PC-3 (cell line): ENCODE measurements at regions not wholly inside any gene's neighbourhood (a gene's known extent, or its start where the extent isn't known, plus 50 kb on each side); places are given as distances from the start of the nearest gene placed in this dataset.

ENCODE experiments used
- ATAC-seq: fragments of 200-7000 bp; cut with Tn5 transposase; 2 replicates; pipeline ENCODE4 v1.9.1; 2020; ENCODE audit warnings: mild to moderate bottlenecking, moderate library complexity
- BruUV-seq: library from RNA; stranded (reverse); fragments of 400-500 nt; replicated peaks from 2 replicates; lab custom pipeline; 2021; lab: Mats Ljungman, UMichigan
- CTCF ChIA-PET: fragments of 300-600 bp; sonication (Branson Sonifier 250); formaldehyde crosslinking; loops from one replicate; lab custom pipeline; 2022; ENCODE audit warnings: antibody characterized with exemption; lab: Charles Lee
- POLR2A ChIA-PET: fragments of 300-600 bp; sonication (Branson Sonifier 250); formaldehyde crosslinking; loops from one replicate; lab custom pipeline; 2022; ENCODE audit warnings: antibody characterized with exemption; ENCODE audit not compliant: unreplicated experiment; lab: Charles Lee
- DNase-seq: peaks from one replicate; pipeline ENCODE4 v3.0.0-alpha.2; 2015
- H2AFZ ChIP-seq: fragments of 300-600 bp; sonication (generic); 2 replicates; pipeline ENCODE4 v1.6.0; 2016; ENCODE audit warnings: antibody characterized with exemption, low read length
- H3F3A ChIP-seq: fragments of 300-600 bp; sonication (generic); one replicate; pipeline ENCODE4 v1.6.0; 2017; ENCODE audit warnings: antibody characterized with exemption, low read length, control low read depth, mild to moderate bottlenecking; ENCODE audit not compliant: unreplicated experiment
- H3K27ac ChIP-seq: fragments of 300-600 bp; sonication (generic); 2 replicates; pipeline ENCODE4 v1.5.1; 2016; ENCODE audit warnings: mild to moderate bottlenecking, low read length
- H3K27me3 ChIP-seq: fragments of 300-600 bp; sonication (generic); 2 replicates; pipeline ENCODE4 v1.6.1; 2016; ENCODE audit warnings: low read length, mixed read lengths
- H3K36me3 ChIP-seq: fragments of 300-600 bp; sonication (generic); 2 replicates; pipeline ENCODE4 v1.6.1; 2016; ENCODE audit warnings: low read depth, mixed run types, low read length, mixed read lengths
- H3K4me1 ChIP-seq: fragments of 300-600 bp; sonication (generic); 2 replicates; pipeline ENCODE4 v1.5.1; 2016; ENCODE audit warnings: low read length; ENCODE audit not compliant: insufficient read depth
- H3K4me2 ChIP-seq: fragments of 300-600 bp; sonication (generic); 2 replicates; pipeline ENCODE4 v1.6.0; 2016; ENCODE audit warnings: low read length
- H3K4me3 ChIP-seq: fragments of 300-600 bp; sonication (generic); 2 replicates; pipeline ENCODE4 v1.5.1; 2016; ENCODE audit warnings: mild to moderate bottlenecking, low read length, mixed read lengths
- H3K79me2 ChIP-seq: fragments of 300-600 bp; sonication (generic); 2 replicates; pipeline ENCODE4 v1.6.1; 2017; ENCODE audit warnings: low read length, mixed read lengths
- H3K9ac ChIP-seq: fragments of 300-600 bp; sonication (generic); 2 replicates; pipeline ENCODE4 v1.6.0; 2016; ENCODE audit warnings: mild to moderate bottlenecking, low read length
- H3K9me2 ChIP-seq: fragments of 300-600 bp; sonication (generic); replicated peaks from 2 replicates; pipeline ENCODE4 v1.6.1; 2016; ENCODE audit warnings: mixed run types, low read length, mixed read lengths
- H3K9me3 ChIP-seq: fragments of 300-600 bp; sonication (generic); 2 replicates; pipeline ENCODE4 v1.6.1; 2016; ENCODE audit warnings: low read length, mixed read lengths
- H4K20me1 ChIP-seq: fragments of 300-600 bp; sonication (generic); 2 replicates; pipeline ENCODE4 v1.6.1; 2016; ENCODE audit warnings: low read length, mixed read lengths
- CTCF ChIP-seq: fragments of 300-600 bp; sonication (generic); conservative IDR thresholded peaks from 2 replicates; pipeline ENCODE4 v1.5.1; 2017; ENCODE audit warnings: antibody characterized with exemption, low read depth, mild to moderate bottlenecking, low read length
- EZH2 ChIP-seq: fragments of 300-600 bp; sonication (generic); IDR thresholded peaks from one replicate; pipeline ENCODE4 v1.6.1; 2017; ENCODE audit warnings: antibody characterized with exemption, mild to moderate bottlenecking, low read length; ENCODE audit not compliant: unreplicated experiment
- EZH2phosphoT487 ChIP-seq: fragments of 300-600 bp; sonication (generic); IDR thresholded peaks from 2 replicates; pipeline ENCODE4 v1.6.1; 2018; ENCODE audit warnings: mild to moderate bottlenecking, antibody characterized with exemption, low read length, borderline replicate concordance
- intact Hi-C: fragments of 100-400 bp; cut with micrococcal nuclease; formaldehyde crosslinking; loops from 2 replicates; pipeline ENCODE4 v1.9.0; 2023

GRCh38 chr11:116059919-116060318, 555.7 kb upstream of the CADM1 start:
- DNase-seq, result no peak
- Histone ChIP-seq H3K36me3 (no peaks in the 10 kb centered on the region), H3K4me2 (no peak overlapping the region), H3K27ac (no peak overlapping the region), H3K9me2 (no peaks in the 10 kb centered on the region), H3K9me3 (0 out of 2 replicates have a peak, but pooled peaks cover 10% of the 10 kb centered on the region), H4K20me1 (no peaks in the 10 kb centered on the region), H3K4me1 (no peaks in the 10 kb centered on the region), H3K4me3 (no peak overlapping the region), H3K27me3 (no peaks in the 10 kb centered on the region), H3K9ac (no peak overlapping the region), H2AFZ (no peak overlapping the region), H3F3A (no peaks in the 10 kb centered on the region), H3K79me2 (no peaks in the 10 kb centered on the region)
- no peak for ATAC-seq
- POLR2A ChIA-PET, result no interaction called here
- TF ChIP-seq CTCF, result no peak
- no peak for TF ChIP-seq EZH2
- no peak for TF ChIP-seq EZH2phosphoT487
- CTCF ChIA-PET, result no interaction called here
- intact Hi-C loops, result no loop called here
- BruUV-seq, result no TSS peak

GRCh38 chr11:116057000-116057399, 552.8 kb upstream of the CADM1 start:
- CTCF ChIA-PET, result no interaction called here
- H4K20me1 ChIP-seq, result no peaks in the 10 kb centered on the region

More at GRCh38 chr11:116057000-116057399, 552.8 kb upstream of the CADM1 start:
- no peaks in the 10 kb centered on the region for H3K9me2 ChIP-seq
- H3K36me3 ChIP-seq, result no peaks in the 10 kb centered on the region
- H3K27me3 ChIP-seq, result no peaks in the 10 kb centered on the region
- DNase-seq (no peak), ATAC-seq (no peak)
- H2AFZ ChIP-seq, result no peak overlapping the region
- no peak overlapping the region for H3K4me2 ChIP-seq
- no peak overlapping the region for H3K9ac ChIP-seq
- BruUV-seq, result no TSS peak
- H3K4me1 ChIP-seq, result no peaks in the 10 kb centered on the region
- H3K79me2 ChIP-seq, result no peaks in the 10 kb centered on the region
- H3K9me3 ChIP-seq, result peaks cover 17% of the 10 kb centered on the region; the same call in 1 of the 2 replicates
- no peak for TF ChIP-seq EZH2
- no peak for TF ChIP-seq CTCF
- TF ChIP-seq EZH2phosphoT487, result no peak
- POLR2A ChIA-PET, result no interaction called here
- H3F3A ChIP-seq, result no peaks in the 10 kb centered on the region
- intact Hi-C loops, result no loop called here
- no peak overlapping the region for H3K4me3 ChIP-seq
- no peak overlapping the region for H3K27ac ChIP-seq
